ENCODE measurements at regions not wholly inside any gene's neighbourhood (a gene's known extent, or its start where the extent isn't known, plus 50 kb on each side); places are given as distances from the start of the nearest gene placed in this dataset.

GRCh38 chr17:77396610-77397009, 255.8 kb downstream of the SEC14L1 start:
- Histone ChIP-seq H3K4me1 (ENCODE audit: control extremely low read depth in 1 of 4, control insufficient read depth in 4 of 4, insufficient read depth in 4 of 4, low read length in 3 of 4) (peaks cover 0 to 75% (median 51%) of the 10 kb centered on the region in 4 experiments), H3K27ac (ENCODE audit: insufficient read depth in 1 of 2, low read depth in 1 of 2, low read length in 2 of 2, poor library complexity in 1 of 2, severe bottlenecking in 2 of 2) (no peak overlapping the region), H3K36me3 (ENCODE audit: control insufficient read depth in 4 of 4, insufficient read depth in 4 of 4, low read length in 3 of 4) (peaks cover 0 to 19% (median 0%) of the 10 kb centered on the region in 4 experiments), H3K4me3 (ENCODE audit: control insufficient read depth in 1 of 7, extremely low read depth in 1 of 7, insufficient read depth in 4 of 7, low read depth in 2 of 7, low read length in 6 of 7) (no peak overlapping the region), H3K27me3 (replicated peaks in 2 of 5; ENCODE audit: control insufficient read depth in 4 of 5, insufficient read depth in 5 of 5, low read length in 4 of 5) (no peaks in the 10 kb centered on the region), H3K9me3 (ENCODE audit: control extremely low read depth in 1 of 5, control insufficient read depth in 4 of 5, insufficient read depth in 2 of 5, low read depth in 1 of 5, low read length in 4 of 5) (no peaks in the 10 kb centered on the region)
- ChIA-PET POLR2A (no interaction called here), CTCF (interaction anchor here (1.3 to 13.7 kb wide), 3 partner anchors 28 to 66 kb away, joined by 5 to 311 read pairs (median 5); no protein-coding TSS in a partner anchor)
- no peak for DNase-seq
- WGBS (ENCODE audit: insufficient coverage) = 95% methylated on average over 6 of the region's 9 CpGs

- DNase-seq = no peak
- peaks cover 0 to 75% (median 39%) of the 10 kb centered on the region in 4 experiments for H3K4me1 ChIP-seq (ENCODE audit: control extremely low read depth in 1 of 4, control insufficient read depth in 4 of 4, insufficient read depth in 4 of 4, low read length in 3 of 4)
- H3K36me3 ChIP-seq (ENCODE audit: control insufficient read depth in 4 of 4, insufficient read depth in 4 of 4, low read length in 3 of 4) = peaks cover 0 to 36% (median 6%) of the 10 kb centered on the region in 4 experiments
- ChIA-PET POLR2A (no interaction called here), CTCF (interaction anchor here (1.3 to 13.7 kb wide), 3 partner anchors 10 to 67 kb away, joined by 4 to 311 read pairs (median 34); no protein-coding TSS in a partner anchor)
- no peaks in the 10 kb centered on the region for H3K9me3 ChIP-seq (ENCODE audit: control extremely low read depth in 1 of 5, control insufficient read depth in 4 of 5, insufficient read depth in 2 of 5, low read depth in 1 of 5, low read length in 4 of 5)
- no peak overlapping the region for H3K27ac ChIP-seq (ENCODE audit: insufficient read depth in 1 of 2, low read depth in 1 of 2, low read length in 2 of 2, poor library complexity in 1 of 2, severe bottlenecking in 2 of 2)
- WGBS (ENCODE audit: insufficient coverage) = 98% methylated on average over 10 of the region's 11 CpGs
- H3K27me3 ChIP-seq (replicated peaks in 2 of 5; ENCODE audit: control insufficient read depth in 4 of 5, insufficient read depth in 5 of 5, low read length in 4 of 5) = no peaks in the 10 kb centered on the region
- H3K4me3 ChIP-seq (ENCODE audit: control insufficient read depth in 1 of 7, extremely low read depth in 1 of 7, insufficient read depth in 4 of 7, low read depth in 2 of 7, low read length in 6 of 7) = no peak overlapping the region
These were observed 257.5 kb downstream of the SEC14L1 start for GRCh38 chr17:77398274-77398673.

GRCh38 chr17:77399319-77399957, 258.7 kb downstream of the SEC14L1 start:
- H3K4me3 ChIP-seq (ENCODE audit: control insufficient read depth in 1 of 7, extremely low read depth in 1 of 7, insufficient read depth in 4 of 7, low read depth in 2 of 7, low read length in 6 of 7) = no peak overlapping the region
- no peak overlapping the region for H3K27ac ChIP-seq (ENCODE audit: insufficient read depth in 1 of 2, low read depth in 1 of 2, low read length in 2 of 2, poor library complexity in 1 of 2, severe bottlenecking in 2 of 2)
- no peaks in the 10 kb centered on the region for H3K27me3 ChIP-seq (replicated peaks in 2 of 5; ENCODE audit: control insufficient read depth in 4 of 5, insufficient read depth in 5 of 5, low read length in 4 of 5)
- H3K9me3 ChIP-seq (ENCODE audit: control extremely low read depth in 1 of 5, control insufficient read depth in 4 of 5, insufficient read depth in 2 of 5, low read depth in 1 of 5, low read length in 4 of 5) = no peaks in the 10 kb centered on the region
- H3K36me3 ChIP-seq (ENCODE audit: control insufficient read depth in 4 of 4, insufficient read depth in 4 of 4, low read length in 3 of 4) = peaks cover 0 to 44% (median 7%) of the 10 kb centered on the region in 4 experiments
- ChIA-PET POLR2A (interaction anchor here (0.6 to 2.2 kb wide), 2 partner anchors 9 to 241 kb away, joined by 4 to 13 read pairs; no protein-coding TSS in a partner anchor), CTCF (interaction anchor here (1.0 to 13.7 kb wide), 15 partner anchors 10 to 96 kb away, joined by 3 to 311 read pairs (median 9); no protein-coding TSS in a partner anchor)
- DNase-seq = no peak
- WGBS (ENCODE audit: insufficient coverage) = 97% methylated on average over 10 of the region's 16 CpGs
- peaks cover 0 to 75% (median 39%) of the 10 kb centered on the region in 4 experiments for H3K4me1 ChIP-seq (ENCODE audit: control extremely low read depth in 1 of 4, control insufficient read depth in 4 of 4, insufficient read depth in 4 of 4, low read length in 3 of 4)

DNA sequence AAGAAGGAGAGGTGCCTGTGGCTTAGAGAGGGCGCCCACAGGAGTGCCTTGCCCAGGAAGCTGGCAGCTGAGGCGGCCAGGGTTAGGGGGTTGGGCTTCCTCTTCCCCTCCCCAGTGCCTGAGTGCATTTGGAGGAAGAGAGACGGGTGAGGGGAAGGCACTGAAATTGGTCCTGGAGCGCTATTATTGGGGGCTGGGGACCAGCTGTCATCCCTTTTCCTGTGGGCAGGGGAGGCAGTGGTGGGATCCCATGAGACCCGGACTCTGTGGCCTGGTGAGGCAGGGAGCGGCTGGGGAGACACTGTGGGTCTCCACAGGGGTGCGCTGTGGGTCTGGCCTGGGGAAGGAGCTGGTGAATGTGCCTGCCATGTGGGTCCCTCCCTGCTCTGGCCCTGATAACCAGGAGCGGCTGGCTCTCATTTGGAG, 259.7 kb downstream of the SEC14L1 start:
- Histone ChIP-seq H3K9me3 (ENCODE audit: control extremely low read depth in 1 of 5, control insufficient read depth in 4 of 5, insufficient read depth in 2 of 5, low read depth in 1 of 5, low read length in 4 of 5) (no peaks in the 10 kb centered on the region), H3K27me3 (replicated peaks in 2 of 5; ENCODE audit: control insufficient read depth in 4 of 5, insufficient read depth in 5 of 5, low read length in 4 of 5) (no peaks in the 10 kb centered on the region), H3K4me3 (ENCODE audit: control insufficient read depth in 1 of 7, extremely low read depth in 1 of 7, insufficient read depth in 4 of 7, low read depth in 2 of 7, low read length in 6 of 7) (peak overlapping the region in 5 of 7 experiments; percentile 1 to 63 (median 47)), H3K27ac (ENCODE audit: insufficient read depth in 1 of 2, low read depth in 1 of 2, low read length in 2 of 2, poor library complexity in 1 of 2, severe bottlenecking in 2 of 2) (no peak overlapping the region), H3K4me1 (ENCODE audit: control extremely low read depth in 1 of 4, control insufficient read depth in 4 of 4, insufficient read depth in 4 of 4, low read length in 3 of 4) (peaks cover 0 to 79% (median 44%) of the 10 kb centered on the region in 4 experiments), H3K36me3 (ENCODE audit: control insufficient read depth in 4 of 4, insufficient read depth in 4 of 4, low read length in 3 of 4) (peaks cover 0 to 48% (median 7%) of the 10 kb centered on the region in 4 experiments)
- ChIA-PET POLR2A (interaction anchor here (0.6 to 2.2 kb wide), 4 partner anchors 10 to 242 kb away, joined by 4 to 13 read pairs (median 4); no protein-coding TSS in a partner anchor), CTCF (interaction anchor here (1.1 to 13.7 kb wide), 19 partner anchors 11 to 120 kb away, joined by 3 to 311 read pairs (median 9); no protein-coding TSS in a partner anchor)
- 0% methylated on average over 6 of the region's 8 CpGs for WGBS (ENCODE audit: insufficient coverage)
- DNase-seq = peak; percentile 58 to 76 (median 72)

- H3K4me3 ChIP-seq (ENCODE audit: control insufficient read depth in 1 of 7, extremely low read depth in 1 of 7, insufficient read depth in 4 of 7, low read depth in 2 of 7, low read length in 6 of 7) = no peak overlapping the region
- WGBS (ENCODE audit: insufficient coverage) = 95% methylated on average over 34 of the region's 34 CpGs
- H3K27ac ChIP-seq (ENCODE audit: insufficient read depth in 1 of 2, low read depth in 1 of 2, low read length in 2 of 2, poor library complexity in 1 of 2, severe bottlenecking in 2 of 2) = no peak overlapping the region
- H3K36me3 ChIP-seq (ENCODE audit: control insufficient read depth in 4 of 4, insufficient read depth in 4 of 4, low read length in 3 of 4) = peaks cover 0 to 40% (median 7%) of the 10 kb centered on the region in 4 experiments
- no peaks in the 10 kb centered on the region for H3K9me3 ChIP-seq (ENCODE audit: control extremely low read depth in 1 of 5, control insufficient read depth in 4 of 5, insufficient read depth in 2 of 5, low read depth in 1 of 5, low read length in 4 of 5)
- DNase-seq = no peak
- peaks cover 0 to 91% (median 58%) of the 10 kb centered on the region in 4 experiments for H3K4me1 ChIP-seq (ENCODE audit: control extremely low read depth in 1 of 4, control insufficient read depth in 4 of 4, insufficient read depth in 4 of 4, low read length in 3 of 4)
- ChIA-PET CTCF (interaction anchor here (2.5 to 13.7 kb wide), 5 partner anchors 12 to 93 kb away, joined by 9 to 311 read pairs (median 30); no protein-coding TSS in a partner anchor), POLR2A (interaction anchor here (0.8 kb wide), 1 partner anchor 26 kb away, joined by 3 read pairs; no protein-coding TSS in a partner anchor)
- H3K27me3 ChIP-seq (replicated peaks in 2 of 5; ENCODE audit: control insufficient read depth in 4 of 5, insufficient read depth in 5 of 5, low read length in 4 of 5) = no peaks in the 10 kb centered on the region
These were observed 261.5 kb downstream of the SEC14L1 start for GRCh38 chr17:77402159-77402731.

DNA sequence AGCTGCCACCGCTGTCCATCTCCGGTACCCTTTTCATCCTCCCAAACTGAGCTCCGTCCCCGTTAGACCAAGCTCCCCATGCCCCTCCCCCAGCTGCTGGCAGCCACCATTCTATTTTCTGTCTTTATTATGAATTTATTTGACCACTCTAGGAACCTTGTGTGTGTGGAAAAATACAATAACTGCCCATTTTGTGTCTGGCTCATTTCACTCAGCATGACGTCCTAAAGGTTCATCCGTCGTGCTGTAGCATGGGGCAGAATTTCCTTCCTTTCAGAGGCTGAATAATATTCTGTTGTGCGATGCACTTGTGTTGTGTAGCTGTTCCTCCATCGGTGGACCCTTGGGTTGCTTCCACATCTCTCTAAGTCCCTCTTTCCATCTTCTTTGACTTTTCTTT, 263.1 kb downstream of the SEC14L1 start:
- no peak overlapping the region for H3K27ac ChIP-seq (ENCODE audit: insufficient read depth in 1 of 2, low read depth in 1 of 2, low read length in 2 of 2, poor library complexity in 1 of 2, severe bottlenecking in 2 of 2)
- ChIA-PET POLR2A (no interaction called here), CTCF (interaction anchor here (1.1 to 13.7 kb wide), 5 partner anchors 13 to 92 kb away, joined by 3 to 311 read pairs (median 5); no protein-coding TSS in a partner anchor)
- peaks cover 0 to 100% (median 63%) of the 10 kb centered on the region in 4 experiments for H3K4me1 ChIP-seq (ENCODE audit: control extremely low read depth in 1 of 4, control insufficient read depth in 4 of 4, insufficient read depth in 4 of 4, low read length in 3 of 4)
- H3K27me3 ChIP-seq (replicated peaks in 2 of 5; ENCODE audit: control insufficient read depth in 4 of 5, insufficient read depth in 5 of 5, low read length in 4 of 5) = no peaks in the 10 kb centered on the region
- H3K36me3 ChIP-seq (ENCODE audit: control insufficient read depth in 4 of 4, insufficient read depth in 4 of 4, low read length in 3 of 4) = peaks cover 0 to 38% (median 7%) of the 10 kb centered on the region in 4 experiments
- 85% methylated on average over 4 of the region's 9 CpGs for WGBS (ENCODE audit: insufficient coverage)
- no peak for DNase-seq
- peak overlapping the region in 1 of 7 experiments; percentile 5 for H3K4me3 ChIP-seq (ENCODE audit: control insufficient read depth in 1 of 7, extremely low read depth in 1 of 7, insufficient read depth in 4 of 7, low read depth in 2 of 7, low read length in 6 of 7)
- H3K9me3 ChIP-seq (ENCODE audit: control extremely low read depth in 1 of 5, control insufficient read depth in 4 of 5, insufficient read depth in 2 of 5, low read depth in 1 of 5, low read length in 4 of 5) = no peaks in the 10 kb centered on the region
